ENCODE measurements at regions not wholly inside any gene's neighbourhood (a gene's known extent, or its start where the extent isn't known, plus 50 kb on each side); places are given as distances from the start of the nearest gene placed in this dataset.

GRCh38 chr4:20639346-20639745 is 60.9 kb upstream of the PACRGL start:
- no peak for TF ChIP-seq TCF7L2 (IDR thresholded peaks at IDR 0.05; ENCODE audit: low read depth, low read length)
- no peak for TF ChIP-seq ARNT (IDR thresholded peaks at IDR 0.05)
- TF ChIP-seq VEZF1 (CRISPR knock-in tag; IDR thresholded peaks at IDR 0.05), result no peak
- TF ChIP-seq ZNF217 (CRISPR knock-in tag; IDR thresholded peaks at IDR 0.05), result no peak
- no peak for TF ChIP-seq EWSR1 (IDR thresholded peaks at IDR 0.05; ENCODE audit: borderline replicate concordance, low read depth, partially characterized antibody)
- TF ChIP-seq, protein P1, sequence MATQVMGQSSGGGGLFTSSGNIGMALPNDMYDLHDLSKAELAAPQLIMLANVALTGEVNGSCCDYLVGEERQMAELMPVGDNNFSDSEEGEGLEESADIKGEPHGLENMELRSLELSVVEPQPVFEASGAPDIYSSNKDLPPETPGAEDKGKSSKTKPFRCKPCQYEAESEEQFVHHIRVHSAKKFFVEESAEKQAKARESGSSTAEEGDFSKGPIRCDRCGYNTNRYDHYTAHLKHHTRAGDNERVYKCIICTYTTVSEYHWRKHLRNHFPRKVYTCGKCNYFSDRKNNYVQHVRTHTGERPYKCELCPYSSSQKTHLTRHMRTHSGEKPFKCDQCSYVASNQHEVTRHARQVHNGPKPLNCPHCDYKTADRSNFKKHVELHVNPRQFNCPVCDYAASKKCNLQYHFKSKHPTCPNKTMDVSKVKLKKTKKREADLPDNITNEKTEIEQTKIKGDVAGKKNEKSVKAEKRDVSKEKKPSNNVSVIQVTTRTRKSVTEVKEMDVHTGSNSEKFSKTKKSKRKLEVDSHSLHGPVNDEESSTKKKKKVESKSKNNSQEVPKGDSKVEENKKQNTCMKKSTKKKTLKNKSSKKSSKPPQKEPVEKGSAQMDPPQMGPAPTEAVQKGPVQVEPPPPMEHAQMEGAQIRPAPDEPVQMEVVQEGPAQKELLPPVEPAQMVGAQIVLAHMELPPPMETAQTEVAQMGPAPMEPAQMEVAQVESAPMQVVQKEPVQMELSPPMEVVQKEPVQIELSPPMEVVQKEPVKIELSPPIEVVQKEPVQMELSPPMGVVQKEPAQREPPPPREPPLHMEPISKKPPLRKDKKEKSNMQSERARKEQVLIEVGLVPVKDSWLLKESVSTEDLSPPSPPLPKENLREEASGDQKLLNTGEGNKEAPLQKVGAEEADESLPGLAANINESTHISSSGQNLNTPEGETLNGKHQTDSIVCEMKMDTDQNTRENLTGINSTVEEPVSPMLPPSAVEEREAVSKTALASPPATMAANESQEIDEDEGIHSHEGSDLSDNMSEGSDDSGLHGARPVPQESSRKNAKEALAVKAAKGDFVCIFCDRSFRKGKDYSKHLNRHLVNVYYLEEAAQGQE (IDR thresholded peaks at IDR 0.05; ENCODE audit: borderline replicate concordance), result no peak
- TF ChIP-seq, protein P1 (CRISPR knock-in tag; IDR thresholded peaks at IDR 0.05; ENCODE audit: low read depth), result no peak
- TF ChIP-seq IRF2 (CRISPR knock-in tag; IDR thresholded peaks at IDR 0.05), result no peak
